NB4 (cell line): ENCODE measurements at regions not wholly inside any gene's neighbourhood (a gene's known extent, or its start where the extent isn't known, plus 50 kb on each side); places are given as distances from the start of the nearest gene placed in this dataset.

Source experiments
- DNase-seq: peaks from one replicate; pipeline ENCODE4 v3.0.0; 2010; ENCODE audit warnings: low read depth
- H3K4me3 ChIP-seq: one replicate; pipeline ENCODE4 v1.5.1; 2011; ENCODE audit warnings: mild to moderate bottlenecking, low read depth, low read length, moderate library complexity
- CTCF ChIP-seq: IDR thresholded peaks from one replicate; pipeline ENCODE4 v1.5.1; 2012; ENCODE audit warnings: low read depth, low read length
- MAX ChIP-seq: IDR thresholded peaks from 2 replicates; pipeline ENCODE4 v1.6.1; 2011; ENCODE audit warnings: low read depth, low read length
- MYC ChIP-seq: IDR thresholded peaks from 2 replicates; pipeline ENCODE4 v1.6.1; 2011; ENCODE audit warnings: low read depth, low read length
- POLR2A ChIP-seq: IDR thresholded peaks from 2 replicates; pipeline ENCODE4 v1.6.1; 2011; ENCODE audit warnings: mild to moderate bottlenecking; ENCODE audit not compliant: insufficient read length; ENCODE audit errors: extremely low read depth

- DNase-seq: no peak
- H3K4me3 ChIP-seq: no peak overlapping the region
- no peak for TF ChIP-seq MYC
- no peak for TF ChIP-seq POLR2A
These were observed 54.0 kb upstream of the ANKRD28 start for GRCh38 chr3:15851735-15852134.

GRCh38 chr3:15858547-15859506 is 61.0 kb upstream of the ANKRD28 start:
- peak; percentile 76 for TF ChIP-seq MYC
- no peak for TF ChIP-seq CTCF
- peak; percentile 68; the same call in 1 of the 2 replicates for TF ChIP-seq MAX
- peak; percentile 9 for TF ChIP-seq POLR2A
- H3K4me3 ChIP-seq: peak overlapping the region; percentile 75
- DNase-seq: peak; percentile 68

GRCh38 chr3:15859507-15860013 is 61.8 kb upstream of the ANKRD28 start:
- peak overlapping the region; percentile 75 for H3K4me3 ChIP-seq
- TF ChIP-seq POLR2A (peak; percentile 49), MAX (no peak)
- peak; percentile 92 for DNase-seq

- peak; percentile 82 for DNase-seq
- TF ChIP-seq POLR2A: no peak
- TF ChIP-seq MYC: peak; percentile 79
- peak; percentile 90 for TF ChIP-seq MAX
These were observed 62.5 kb upstream of the ANKRD28 start for GRCh38 chr3:15860014-15860934.

GRCh38 chr3:15861163-15861562 is 63.4 kb upstream of the ANKRD28 start:
- DNase-seq: no peak
- TF ChIP-seq CTCF: no peak
- no peak for TF ChIP-seq MYC
- H3K4me3 ChIP-seq: peak overlapping the region; percentile 74

More at GRCh38 chr3:15860014-15860934, 62.5 kb upstream of the ANKRD28 start:
- peak overlapping the region; percentile 74 for H3K4me3 ChIP-seq

GRCh38 chr3:15872807-15873206 is 75.0 kb upstream of the ANKRD28 start:
- no peak for DNase-seq
- no peak overlapping the region for H3K4me3 ChIP-seq
- TF ChIP-seq POLR2A (no peak), CTCF (no peak), MAX (no peak)

GRCh38 chr3:15873415-15873814 is 75.6 kb upstream of the ANKRD28 start:
- TF ChIP-seq MAX: no peak
- no peak for DNase-seq
- H3K4me3 ChIP-seq: no peak overlapping the region
